Spleen (tissue), 11 donors: ENCODE measurements at regions not wholly inside any gene's neighbourhood (a gene's known extent, or its start where the extent isn't known, plus 50 kb on each side); places are given as distances from the start of the nearest gene placed in this dataset.

Experiments
- DNase-seq: peaks from one replicate; pipeline ENCODE4 v3.0.0-alpha.2; 2020
- H3K27ac ChIP-seq, 8 donors: fragments of 200-600 bp; sonication (generic) in 7 of 8; 1 replicate in 4 of 8; 2 replicates in 4 of 8; pipeline versions ENCODE4 v1.5.0 to v1.8.0; 2016 to 2021; ENCODE audit warnings: inconsistent platforms in 4 of 8, mild to moderate bottlenecking in 4 of 8, moderate library complexity in 1 of 8
- H3K27me3 ChIP-seq, 7 donors: fragments of 200-600 bp; sonication (generic) in 6 of 7; replicated peaks in 1 of 7; 1 replicate in 4 of 7; 2 replicates in 3 of 7; pipeline versions ENCODE4 v1.5.0 to v1.8.0; 2016 to 2021; ENCODE audit warnings: inconsistent platforms in 3 of 7, mild to moderate bottlenecking in 1 of 7
- H3K36me3 ChIP-seq, 6 donors: fragments of 200-600 bp; sonication (generic) in 5 of 6; 1 replicate in 4 of 6; 2 replicates in 2 of 6; pipeline versions ENCODE4 v1.5.0 to v1.8.0; 2016 to 2021; ENCODE audit warnings: inconsistent platforms in 2 of 6
- H3K4me1 ChIP-seq, 6 donors: fragments of 200-600 bp; sonication (generic) in 5 of 6; 1 replicate in 3 of 6; 2 replicates in 3 of 6; pipeline versions ENCODE4 v1.5.0 to v1.8.0; 2016 to 2021; ENCODE audit warnings: inconsistent platforms in 3 of 6
- H3K4me3 ChIP-seq, 8 donors: fragments of 200-600 bp; sonication (generic) in 7 of 8; 1 replicate in 4 of 8; 2 replicates in 4 of 8; pipeline versions ENCODE4 v1.5.0 to v1.8.0; 2016 to 2021; ENCODE audit warnings: inconsistent platforms in 4 of 8, mild to moderate bottlenecking in 4 of 8, moderate library complexity in 2 of 8
- H3K9me3 ChIP-seq, 8 donors: fragments of 200-600 bp; sonication (generic) in 7 of 8; 1 replicate in 4 of 8; 2 replicates in 4 of 8; pipeline versions ENCODE4 v1.5.0 to v1.8.0; 2016 to 2021; ENCODE audit warnings: inconsistent platforms in 4 of 8
- CTCF ChIP-seq, 11 experiments: fragments of 200-600 bp in 7 of 11; fragments of 450-650 bp in 4 of 11; sonication (generic) in 4 of 11; IDR thresholded peaks in 8 of 11; conservative IDR thresholded peaks in 3 of 11; 1 replicate in 7 of 11; 2 replicates in 4 of 11; pipeline versions ENCODE4 v1.4.0 to v1.8.0; 2016 to 2021; ENCODE audit warnings: antibody characterized with exemption in 11 of 11, inconsistent platforms in 4 of 11, mild to moderate bottlenecking in 1 of 11
- POLR2A ChIP-seq, 3 donors: fragments of 450-650 bp; IDR thresholded peaks; one replicate each; pipeline ENCODE4 v1.5.1; 2017; ENCODE audit warnings: antibody characterized with exemption in 3 of 3, mild to moderate bottlenecking in 1 of 3
- POLR2AphosphoS5 ChIP-seq, 3 donors: sonication (generic); formaldehyde crosslinking; IDR thresholded peaks; one replicate each; pipeline ENCODE4 v1.5.1; 2017; ENCODE audit warnings: antibody characterized with exemption in 3 of 3
- WGBS, 5 donors: extraction: QIAGEN DNeasy Blood & Tissue Kit in 3 of 5; methylation state at CpG; one replicate each; pipeline versions ENCODE4 v1.1.5 to v1.1.7; 2013 to 2018; 5-methylcytosine and 5-hydroxymethylcytosine counted together
- intact Hi-C: fragments of 100-400 bp; cut with DNase I; formaldehyde crosslinking; loops from one replicate; pipeline ENCODE4 v1.15.0; 2023; ENCODE audit warnings: low total_unique reads
- donor health status: healthy with polysubstance abuse.
- donor health status: DM: no; HTN: no; CAD: no; lungs with moderate emphysema.
- donor health status: DM: no; HTN: no; CAD: no.
- donor health status: Bipolar disorder and iron deficiency.
- donor health status: healthy.
- donor health status: DM: no; HTN: no; CAD: no.
- donor health status: DM: yes; HTN: yes; CAD: no.

- H3K4me3 ChIP-seq = no peak overlapping the region
- no peak for TF ChIP-seq POLR2A (IDR thresholded peaks at IDR 0.05)
- TF ChIP-seq POLR2AphosphoS5 (IDR thresholded peaks at IDR 0.05) = no peak
- TF ChIP-seq CTCF (IDR thresholded peaks at IDR 0.05 in 8 of 11, conservative IDR thresholded peaks at IDR 0.05 in 3 of 11) = no peak
- H3K27me3 ChIP-seq = no peaks in the 10 kb centered on the region
- H3K4me1 ChIP-seq = peaks cover 6 to 31% (median 17%) of the 10 kb centered on the region in 6 donors
- no peaks in the 10 kb centered on the region for H3K36me3 ChIP-seq
- intact Hi-C loops = no loop called here
- 65 to 85% (median 76%) methylated on average over 2 of the region's 2 CpGs for WGBS, 5 donors
- H3K27ac ChIP-seq = no peak overlapping the region
- no peak for DNase-seq
- H3K9me3 ChIP-seq = no peaks in the 10 kb centered on the region
Measured at GRCh38 chr1:178612261-178612660, 99.4 kb downstream of the TEX35 start.

- Histone ChIP-seq H3K9me3 (no peaks in the 10 kb centered on the region), H3K27me3 (no peaks in the 10 kb centered on the region), H3K4me3 (no peak overlapping the region), H3K36me3 (no peaks in the 10 kb centered on the region), H3K4me1 (peaks cover 6 to 20% (median 8%) of the 10 kb centered on the region in 6 donors), H3K27ac (no peak overlapping the region)
- no peak for DNase-seq
- TF ChIP-seq POLR2AphosphoS5 (IDR thresholded peaks at IDR 0.05) (no peak), POLR2A (IDR thresholded peaks at IDR 0.05) (no peak), CTCF (IDR thresholded peaks at IDR 0.05 in 8 of 11, conservative IDR thresholded peaks at IDR 0.05 in 3 of 11) (no peak)
- intact Hi-C loops = no loop called here
- 78 to 93% (median 89%) methylated on average over 3 of the region's 3 CpGs for WGBS, 5 donors
Measured at GRCh38 chr1:178613271-178613945, 100.5 kb downstream of the TEX35 start.

- no peak overlapping the region for H3K4me3 ChIP-seq
- no peak for DNase-seq
- WGBS, 5 donors = 91 to 95% (median 94%) methylated on average over 8 of the region's 8 CpGs
- no peaks in the 10 kb centered on the region for H3K27me3 ChIP-seq
- H3K9me3 ChIP-seq = no peaks in the 10 kb centered on the region
- no peak overlapping the region for H3K27ac ChIP-seq
- H3K4me1 ChIP-seq = peaks cover 0 to 16% (median under 1%) of the 10 kb centered on the region in 6 donors
- TF ChIP-seq CTCF (IDR thresholded peaks at IDR 0.05 in 8 of 11, conservative IDR thresholded peaks at IDR 0.05 in 3 of 11) = no peak
- TF ChIP-seq POLR2AphosphoS5 (IDR thresholded peaks at IDR 0.05) = no peak
- intact Hi-C loops = no loop called here
- no peaks in the 10 kb centered on the region for H3K36me3 ChIP-seq
Measured at GRCh38 chr1:178614286-178614685, 101.4 kb downstream of the TEX35 start.

GRCh38 chr1:178619042-178619927 is 105.8 kb upstream of the RALGPS2 start:
- intact Hi-C loops = no loop called here
- Histone ChIP-seq H3K27me3 (no peaks in the 10 kb centered on the region), H3K27ac (no peak overlapping the region), H3K36me3 (no peaks in the 10 kb centered on the region), H3K4me3 (no peak overlapping the region), H3K9me3 (peaks cover 0 to 3% (median 0%) of the 10 kb centered on the region in 8 donors), H3K4me1 (peaks cover 0 to 12% (median 0%) of the 10 kb centered on the region in 6 donors)
- WGBS, 5 donors = 80 to 88% (median 86%) methylated on average over 4 of the region's 4 CpGs
- no peak for DNase-seq
- no peak for TF ChIP-seq POLR2AphosphoS5 (IDR thresholded peaks at IDR 0.05)
- no peak for TF ChIP-seq POLR2A (IDR thresholded peaks at IDR 0.05)
- TF ChIP-seq CTCF (IDR thresholded peaks at IDR 0.05 in 8 of 11, conservative IDR thresholded peaks at IDR 0.05 in 3 of 11) = no peak
